ENCODE measurements at regions not wholly inside any gene's neighbourhood (a gene's known extent, or its start where the extent isn't known, plus 50 kb on each side); places are given as distances from the start of the nearest gene placed in this dataset.

GRCh38 chr3:74415731-74416130 is 198.7 kb downstream of the CNTN3 start:
- TF ChIP-seq CTCF (IDR thresholded peaks at IDR 0.05), result no peak
- no peak for TF ChIP-seq RCOR1 (IDR thresholded peaks at IDR 0.05; ENCODE audit: low read length)
